Activated T-helper 2 cell treated with anti-CD3 and anti-CD28 coated beads, Interferon-gamma antibody, Interleukin-2, Interleukin-4, amounts not matched to agents 10 μg/mL and 5 μg/mL and 100 μg/mL, durations not matched to agents 14 hours and 24 hours and 36 hours (primary cell): ENCODE measurements at regions not wholly inside any gene's neighbourhood (a gene's known extent, or its start where the extent isn't known, plus 50 kb on each side); places are given as distances from the start of the nearest gene placed in this dataset.
"Not testable (repeated sequence)": the region's sequence is repeated elsewhere in the genome, so short reads cannot be mapped to it uniquely, and the experiment has no call there.

ENCODE experiments used
- DNase-seq: peaks from one replicate; pipeline ENCODE4 v3.0.0; 2021; ENCODE audit warnings: low spot score
- H3K27ac Mint-ChIP-seq: one replicate; pipeline ENCODE4 v1.8.0; 2021; ENCODE audit warnings: mixed read lengths
- H3K27me3 Mint-ChIP-seq: one replicate; pipeline ENCODE4 v1.8.0; 2021; ENCODE audit warnings: low read depth, mixed read lengths
- H3K36me3 Mint-ChIP-seq: one replicate; pipeline ENCODE4 v1.8.0; 2021; ENCODE audit warnings: low read depth, mixed read lengths
- H3K4me1 Mint-ChIP-seq: one replicate; pipeline ENCODE4 v1.8.0; 2021; ENCODE audit warnings: low read depth, mixed read lengths
- H3K4me3 Mint-ChIP-seq: one replicate; pipeline ENCODE4 v1.8.0; 2021; ENCODE audit warnings: low read depth, mild to moderate bottlenecking, moderate library complexity, mixed read lengths
- H3K9me3 Mint-ChIP-seq: one replicate; pipeline ENCODE4 v1.8.0; 2021; ENCODE audit warnings: mixed read lengths
- intact Hi-C: fragments of 100-400 bp; cut with micrococcal nuclease; formaldehyde crosslinking; loops from one replicate; pipeline ENCODE4 v1.15.1; 2023

DNA sequence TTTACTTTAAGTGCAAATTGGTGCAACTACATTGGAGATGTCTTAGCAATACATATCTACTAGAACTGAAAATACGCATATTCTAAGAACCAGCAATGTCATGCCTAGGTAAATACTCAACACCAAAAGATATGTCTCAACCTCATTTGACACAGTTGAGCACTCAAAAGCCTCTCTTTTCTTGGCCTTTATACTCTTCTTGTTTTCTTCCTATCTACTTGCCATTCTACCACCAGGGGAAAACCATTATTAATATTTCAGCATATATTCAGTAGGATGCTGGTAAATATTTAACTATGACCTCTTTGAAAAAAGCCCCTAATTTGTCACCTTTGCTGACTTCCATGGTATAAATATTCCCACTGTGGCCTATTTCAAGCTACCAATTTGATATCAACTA, 443.8 kb downstream of the LRRC70 start:
- no peaks in the 10 kb centered on the region for H3K4me1 Mint-ChIP-seq
- H3K36me3 Mint-ChIP-seq: no peaks in the 10 kb centered on the region
- intact Hi-C loops: no loop called here
- no peak overlapping the region for H3K27ac Mint-ChIP-seq
- H3K9me3 Mint-ChIP-seq: peaks cover 6% of the 10 kb centered on the region
- no peak for DNase-seq
- H3K4me3 Mint-ChIP-seq: no peak overlapping the region
- H3K27me3 Mint-ChIP-seq: no peaks in the 10 kb centered on the region

DNA sequence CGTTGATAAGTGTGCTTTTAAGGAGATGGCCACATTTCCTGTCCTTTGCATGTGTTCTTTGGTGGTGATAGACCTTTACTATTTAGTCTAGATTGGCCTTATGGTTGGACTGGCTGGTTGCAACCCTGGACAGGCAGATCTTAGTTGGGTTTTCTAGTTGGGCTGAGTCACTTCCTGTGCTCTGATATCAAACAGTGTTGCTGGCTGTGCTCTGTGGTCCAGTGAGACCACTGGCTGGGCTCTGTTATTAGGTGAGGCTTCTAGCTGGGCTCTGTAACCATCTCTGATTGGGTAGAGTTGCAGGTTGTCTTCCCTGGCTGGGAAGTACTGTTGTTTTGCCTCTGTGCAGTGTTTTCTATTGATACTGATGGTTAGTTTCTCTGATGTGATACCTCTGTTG, 432.5 kb downstream of the LRRC70 start:
- Mint-ChIP-seq H3K4me3 (no peak overlapping the region), H3K4me1 (no peaks in the 10 kb centered on the region), H3K27me3 (no peaks in the 10 kb centered on the region), H3K27ac (no peak overlapping the region), H3K36me3 (no peaks in the 10 kb centered on the region), H3K9me3 (peaks cover 40% of the 10 kb centered on the region)
- intact Hi-C loops: no loop called here
- DNase-seq: no peak

DNA sequence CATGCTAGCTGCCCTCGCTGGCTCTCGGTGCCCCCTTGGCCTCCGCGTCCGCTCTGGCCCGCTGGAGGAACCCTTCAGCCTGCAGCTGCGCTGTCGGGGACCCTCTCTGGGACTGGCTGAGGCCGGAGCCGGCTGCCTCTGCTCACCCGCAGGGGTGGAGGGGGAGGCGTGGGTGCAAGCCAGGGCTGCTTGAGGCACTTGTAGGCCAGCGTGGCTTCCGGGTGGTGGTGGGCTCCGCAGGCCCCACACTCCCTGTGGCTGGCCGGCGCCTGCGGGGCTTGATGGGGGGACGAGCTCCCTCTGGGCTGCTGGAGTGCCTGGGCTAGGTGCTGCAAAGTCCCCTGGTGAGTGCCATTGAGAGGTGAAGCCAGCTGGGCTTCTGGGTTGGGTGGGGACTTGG, 429.6 kb downstream of the LRRC70 start:
- Mint-ChIP-seq H3K27me3 (no peaks in the 10 kb centered on the region), H3K36me3 (no peaks in the 10 kb centered on the region), H3K4me1 (no peaks in the 10 kb centered on the region), H3K9me3 (peaks cover 42% of the 10 kb centered on the region), H3K4me3 (no peak overlapping the region), H3K27ac (no peak overlapping the region)
- intact Hi-C loops: no loop called here
- no peak for DNase-seq

DNA sequence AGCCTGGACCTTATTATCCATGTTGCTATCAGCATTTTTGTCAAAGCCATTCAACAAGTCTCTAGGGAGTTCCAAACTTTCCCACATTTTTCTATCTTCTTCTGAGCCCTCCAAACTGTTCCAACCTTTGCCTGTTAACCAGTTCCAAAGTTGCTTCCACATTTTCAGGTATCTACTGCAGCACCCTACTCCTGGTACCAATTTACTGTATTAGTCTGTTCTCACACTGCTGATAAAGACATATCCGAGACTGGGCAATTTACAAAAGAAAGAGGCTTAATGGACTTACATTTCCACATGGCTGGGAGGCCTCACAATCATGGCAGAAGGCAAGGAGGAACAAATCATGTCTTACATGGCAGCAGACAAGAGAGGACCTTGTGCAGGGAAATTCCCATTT, 416.2 kb downstream of the LRRC70 start:
- H3K4me1 Mint-ChIP-seq, DNase-seq, H3K27me3 Mint-ChIP-seq, H3K4me3 Mint-ChIP-seq, H3K27ac Mint-ChIP-seq, intact Hi-C loops, H3K36me3 Mint-ChIP-seq: not testable (repeated sequence)
- H3K9me3 Mint-ChIP-seq: peaks cover 29% of the 10 kb centered on the region

DNA sequence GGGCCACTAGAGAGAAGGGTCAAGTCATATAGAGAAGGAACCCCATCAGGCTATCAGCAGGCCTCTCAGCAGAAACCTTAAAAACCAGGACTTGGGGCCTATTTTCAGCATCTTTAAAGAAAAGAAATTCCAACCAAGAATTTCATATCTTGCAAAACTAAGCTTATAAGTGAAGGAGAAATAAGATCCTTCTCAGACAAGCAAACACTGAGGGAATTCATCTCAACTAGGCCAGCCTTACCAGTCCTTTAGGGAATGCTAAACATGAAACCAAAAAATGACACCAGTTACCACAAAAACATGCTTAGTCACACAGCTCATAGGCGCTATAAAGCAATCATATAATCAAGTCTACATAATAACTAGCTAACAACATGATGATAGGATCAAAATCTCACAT, 407.1 kb downstream of the LRRC70 start:
- Mint-ChIP-seq H3K4me1 (no peaks in the 10 kb centered on the region), H3K9me3 (peaks cover 12% of the 10 kb centered on the region), H3K27me3 (no peaks in the 10 kb centered on the region), H3K4me3 (no peak overlapping the region), H3K36me3 (no peaks in the 10 kb centered on the region), H3K27ac (no peak overlapping the region)
- intact Hi-C loops: no loop called here
- no peak for DNase-seq

DNA sequence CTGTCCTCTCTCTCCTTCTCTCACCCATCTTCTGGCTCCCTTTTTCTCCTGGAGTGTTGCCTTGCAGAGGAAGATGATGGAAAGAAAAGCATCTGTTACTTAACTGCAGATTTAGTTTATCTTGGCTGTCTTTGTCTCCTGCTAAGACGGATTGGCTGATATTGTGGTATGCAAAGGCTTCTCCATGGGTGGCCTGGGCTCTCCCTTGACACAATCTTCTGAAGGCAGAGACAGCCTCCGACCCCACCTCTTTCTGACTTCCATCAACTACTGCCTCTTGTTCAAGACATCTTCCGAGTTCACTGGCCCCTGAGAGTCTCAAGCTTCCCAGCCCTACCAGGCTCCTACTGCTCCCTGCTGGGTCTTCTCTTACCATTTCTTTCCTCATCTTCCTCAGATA, 403.7 kb downstream of the LRRC70 start:
- H3K27ac Mint-ChIP-seq: no peak overlapping the region
- no peak overlapping the region for H3K4me3 Mint-ChIP-seq
- H3K36me3 Mint-ChIP-seq: no peaks in the 10 kb centered on the region
- no peak for DNase-seq
- peaks cover 12% of the 10 kb centered on the region for H3K9me3 Mint-ChIP-seq
- H3K27me3 Mint-ChIP-seq: no peaks in the 10 kb centered on the region
- intact Hi-C loops: no loop called here
- H3K4me1 Mint-ChIP-seq: no peaks in the 10 kb centered on the region

DNA sequence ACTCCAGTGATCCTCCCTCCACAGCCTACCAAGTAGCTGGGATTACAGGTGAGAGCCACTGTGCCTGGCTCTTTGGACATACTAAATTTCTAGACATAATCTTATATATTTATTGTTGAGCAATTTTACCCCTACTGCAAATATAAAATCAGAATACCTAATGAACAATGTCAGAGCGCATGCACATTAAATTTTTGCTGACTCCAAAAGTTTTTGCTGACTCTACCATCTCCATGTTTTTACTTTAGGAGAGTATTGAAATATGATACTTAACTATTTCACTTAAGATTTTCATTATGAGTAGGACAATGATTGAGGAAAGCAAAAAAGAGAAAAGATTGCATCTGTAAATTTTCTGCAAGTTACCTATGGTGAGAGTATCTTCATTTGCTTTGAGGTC, 402.3 kb downstream of the LRRC70 start:
- intact Hi-C loops: no loop called here
- H3K9me3 Mint-ChIP-seq: peaks cover 8% of the 10 kb centered on the region
- H3K27me3 Mint-ChIP-seq: no peaks in the 10 kb centered on the region
- DNase-seq: no peak
- no peaks in the 10 kb centered on the region for H3K4me1 Mint-ChIP-seq
- H3K36me3 Mint-ChIP-seq: no peaks in the 10 kb centered on the region
- H3K27ac Mint-ChIP-seq: no peak overlapping the region
- no peak overlapping the region for H3K4me3 Mint-ChIP-seq

DNA sequence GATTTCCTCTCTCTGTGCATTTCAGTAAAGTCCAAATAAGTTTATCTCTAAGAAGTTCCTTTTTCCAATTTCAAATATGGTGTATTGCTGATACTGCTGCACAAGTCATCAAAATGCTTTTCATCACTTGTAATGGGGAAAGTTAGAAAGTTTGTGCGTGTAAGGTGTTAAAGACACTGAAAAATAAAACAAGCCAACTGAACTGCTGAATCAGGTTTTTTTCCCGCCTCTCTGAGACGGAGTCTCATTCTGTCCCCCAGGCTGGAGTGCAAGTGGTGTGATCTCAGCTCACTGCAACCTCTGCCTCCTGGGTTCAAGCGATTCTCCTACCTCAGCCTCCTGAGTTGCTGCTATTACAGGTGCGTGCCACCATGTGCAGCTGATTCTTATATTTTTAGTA, 400.9 kb downstream of the LRRC70 start:
- no peaks in the 10 kb centered on the region for H3K36me3 Mint-ChIP-seq
- no peak overlapping the region for H3K27ac Mint-ChIP-seq
- no peak overlapping the region for H3K4me3 Mint-ChIP-seq
- DNase-seq: no peak
- no peaks in the 10 kb centered on the region for H3K27me3 Mint-ChIP-seq
- H3K9me3 Mint-ChIP-seq: peaks cover 3% of the 10 kb centered on the region
- intact Hi-C loops: no loop called here
- no peaks in the 10 kb centered on the region for H3K4me1 Mint-ChIP-seq

DNA sequence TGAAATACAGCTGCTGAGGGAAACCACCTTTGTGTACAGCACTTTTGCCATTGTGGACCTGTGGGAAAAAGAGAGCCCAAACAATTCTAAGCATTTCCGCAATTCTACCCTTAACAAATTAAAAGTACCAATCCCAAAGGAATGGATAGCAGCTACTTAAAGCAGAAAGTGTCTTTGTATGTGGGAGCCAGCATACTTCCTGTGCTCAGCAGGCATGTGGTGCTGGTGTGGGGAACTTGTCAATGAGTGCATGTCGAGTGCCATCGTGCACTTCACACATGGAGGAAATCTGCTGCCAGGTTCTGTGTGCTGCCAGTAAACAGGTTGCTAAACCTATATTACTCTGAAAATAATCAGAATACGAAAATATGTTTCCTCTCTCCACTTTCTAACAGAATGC, 399.0 kb downstream of the LRRC70 start:
- no peak for DNase-seq
- H3K27me3 Mint-ChIP-seq: no peaks in the 10 kb centered on the region
- intact Hi-C loops: no loop called here
- no peaks in the 10 kb centered on the region for H3K9me3 Mint-ChIP-seq
- no peaks in the 10 kb centered on the region for H3K4me1 Mint-ChIP-seq
- H3K36me3 Mint-ChIP-seq: no peaks in the 10 kb centered on the region
- H3K4me3 Mint-ChIP-seq: no peak overlapping the region
- no peak overlapping the region for H3K27ac Mint-ChIP-seq

DNA sequence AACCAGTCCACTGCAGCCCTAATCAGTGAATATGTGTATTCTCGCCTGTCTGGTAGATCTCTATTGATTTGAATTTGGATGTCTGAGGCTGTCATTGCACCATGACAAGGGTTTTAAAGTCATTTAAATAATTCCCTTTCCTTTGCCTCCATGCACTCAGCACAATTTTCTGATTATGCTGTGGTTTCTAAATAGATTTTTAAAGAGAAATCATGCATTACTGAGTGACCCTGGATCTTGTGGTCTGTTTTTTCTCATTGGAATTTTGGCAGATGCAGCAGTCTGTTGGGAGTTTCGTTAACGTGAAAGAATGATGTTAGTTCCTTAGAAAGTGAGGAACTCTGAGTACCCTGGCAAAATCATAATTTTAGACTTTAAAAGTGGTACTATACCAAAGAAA, 396.0 kb downstream of the LRRC70 start:
- H3K9me3 Mint-ChIP-seq: no peaks in the 10 kb centered on the region
- H3K4me1 Mint-ChIP-seq: no peaks in the 10 kb centered on the region
- intact Hi-C loops: no loop called here
- DNase-seq: no peak
- H3K4me3 Mint-ChIP-seq: no peak overlapping the region
- no peak overlapping the region for H3K27ac Mint-ChIP-seq
- no peaks in the 10 kb centered on the region for H3K36me3 Mint-ChIP-seq
- H3K27me3 Mint-ChIP-seq: no peaks in the 10 kb centered on the region

DNA sequence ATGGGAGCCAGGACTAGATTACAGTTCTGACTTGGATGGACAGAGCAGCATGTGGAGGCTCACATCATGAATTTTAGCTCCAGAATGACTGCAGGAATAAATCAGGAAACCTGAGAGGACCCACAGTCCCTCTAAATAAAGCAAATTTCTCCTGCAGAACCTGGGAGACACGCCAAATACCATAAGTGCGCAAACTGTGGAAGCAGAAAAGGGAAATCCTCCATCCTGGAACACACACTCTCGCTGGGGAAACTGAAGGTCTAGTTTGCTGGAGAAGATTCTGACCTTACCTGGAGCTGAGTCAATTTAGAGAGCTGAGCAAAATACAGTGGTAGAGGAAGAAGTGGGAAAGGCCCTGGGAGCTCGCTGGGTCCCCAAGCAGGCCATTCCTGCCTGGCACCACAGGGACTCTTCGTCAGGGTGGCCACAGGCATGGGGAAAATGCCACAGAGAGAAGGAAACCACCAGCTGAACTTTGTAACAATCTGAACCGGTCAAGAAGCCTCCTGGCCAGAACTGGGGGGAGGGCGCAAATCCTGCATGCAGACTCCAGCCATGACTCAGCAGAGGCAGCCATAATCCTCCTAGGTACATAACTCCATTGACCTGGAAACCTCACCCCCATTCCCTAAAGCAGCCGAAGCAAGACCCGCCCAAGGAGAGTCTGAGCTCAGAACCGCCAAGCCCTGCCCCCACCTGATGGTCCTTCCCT, 390.9 kb downstream of the LRRC70 start:
- Mint-ChIP-seq H3K4me3 (no peak overlapping the region), H3K9me3 (peaks cover 23% of the 10 kb centered on the region), H3K27me3 (no peaks in the 10 kb centered on the region), H3K27ac (no peak overlapping the region), H3K4me1 (no peaks in the 10 kb centered on the region), H3K36me3 (no peaks in the 10 kb centered on the region)
- intact Hi-C loops: no loop called here
- DNase-seq: no peak

DNA sequence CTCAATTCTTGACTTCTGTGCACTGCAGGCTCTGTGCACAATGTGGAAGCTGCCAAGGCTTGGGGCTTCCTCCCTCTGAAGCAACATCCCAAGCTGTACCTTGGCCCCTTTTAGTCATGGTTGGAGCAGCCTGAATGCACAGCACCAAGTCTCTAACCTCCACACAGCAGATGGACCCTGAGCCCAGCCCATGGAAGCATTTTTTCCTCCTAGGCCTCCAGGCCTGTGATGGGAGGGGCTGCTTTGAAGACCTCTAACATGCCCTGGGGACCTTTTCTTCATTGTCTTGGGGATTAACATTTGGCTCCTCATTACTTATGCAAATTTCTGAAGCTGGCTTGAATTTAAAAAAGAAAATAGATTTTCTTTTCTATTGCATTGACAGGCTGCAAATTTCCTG, 385.8 kb downstream of the LRRC70 start:
- Mint-ChIP-seq H3K4me3 (no peak overlapping the region), H3K27ac (no peak overlapping the region), H3K27me3 (no peaks in the 10 kb centered on the region), H3K4me1 (no peaks in the 10 kb centered on the region), H3K36me3 (no peaks in the 10 kb centered on the region), H3K9me3 (peaks cover 56% of the 10 kb centered on the region)
- no peak for DNase-seq
- intact Hi-C loops: no loop called here

DNA sequence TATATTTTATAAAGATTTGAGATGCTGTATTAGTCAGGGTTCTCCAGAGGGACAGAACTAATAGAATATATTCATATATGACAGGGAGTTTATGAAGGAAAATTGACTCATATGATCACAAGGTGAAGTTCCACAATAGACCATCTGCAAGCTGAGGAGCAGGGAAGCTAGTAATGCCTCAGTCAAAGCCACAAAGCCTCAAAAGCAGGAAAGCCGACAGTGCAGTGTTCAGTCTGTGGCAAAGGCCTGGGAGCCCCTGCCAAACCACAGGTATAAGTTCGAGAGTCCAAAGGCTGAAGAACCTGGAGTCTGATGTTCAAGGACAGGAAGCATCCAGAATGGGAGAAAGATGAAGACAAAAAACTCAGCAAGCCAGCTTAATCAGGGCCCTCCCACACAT, 382.2 kb downstream of the LRRC70 start:
- DNase-seq: no peak
- Mint-ChIP-seq H3K4me3 (no peak overlapping the region), H3K27me3 (no peaks in the 10 kb centered on the region), H3K4me1 (no peaks in the 10 kb centered on the region), H3K27ac (no peak overlapping the region), H3K9me3 (peaks cover 41% of the 10 kb centered on the region), H3K36me3 (no peaks in the 10 kb centered on the region)
- intact Hi-C loops: no loop called here

DNA sequence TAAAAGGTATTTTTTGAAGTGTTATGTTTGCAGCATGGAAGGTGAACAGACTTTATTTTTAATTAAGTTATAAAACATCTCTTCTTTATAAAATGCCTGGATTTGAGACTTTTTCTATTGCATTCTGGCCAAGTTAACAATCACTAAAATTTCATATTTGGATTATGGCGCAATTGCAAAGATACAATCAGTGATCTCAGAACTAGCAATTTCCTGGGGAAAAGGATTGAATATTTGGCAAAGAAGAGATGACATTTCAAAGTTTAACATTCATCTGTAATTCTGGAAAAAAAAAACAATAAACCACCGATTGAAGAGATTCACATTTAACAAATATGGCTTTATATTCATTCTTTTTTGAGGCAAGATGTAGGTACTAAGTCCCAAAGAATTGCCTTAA, 378.0 kb downstream of the LRRC70 start:
- no peak for DNase-seq
- Mint-ChIP-seq H3K27me3 (no peaks in the 10 kb centered on the region), H3K4me3 (no peak overlapping the region), H3K9me3 (peaks cover 10% of the 10 kb centered on the region), H3K36me3 (no peaks in the 10 kb centered on the region), H3K4me1 (no peaks in the 10 kb centered on the region), H3K27ac (no peak overlapping the region)
- intact Hi-C loops: no loop called here
